LNCaP clone FGC (cell line): ENCODE measurements at regions not wholly inside any gene's neighbourhood (a gene's known extent, or its start where the extent isn't known, plus 50 kb on each side); places are given as distances from the start of the nearest gene placed in this dataset.

Experiments
- DNase-seq: peaks from one replicate; pipeline ENCODE4 v3.0.0-alpha.2; 2011; ENCODE audit warnings: low read depth
- H3K4me3 ChIP-seq: 2 replicates; pipeline ENCODE4 v1.5.1; 2011; ENCODE audit warnings: mild to moderate bottlenecking, low read depth, low read length, control low read depth
- CTCF ChIP-seq: IDR thresholded peaks from 2 replicates; pipeline ENCODE4 v1.5.1; 2012; ENCODE audit warnings: mild to moderate bottlenecking; ENCODE audit not compliant: control insufficient read depth, insufficient read depth; ENCODE audit errors: extremely low read depth

DNA sequence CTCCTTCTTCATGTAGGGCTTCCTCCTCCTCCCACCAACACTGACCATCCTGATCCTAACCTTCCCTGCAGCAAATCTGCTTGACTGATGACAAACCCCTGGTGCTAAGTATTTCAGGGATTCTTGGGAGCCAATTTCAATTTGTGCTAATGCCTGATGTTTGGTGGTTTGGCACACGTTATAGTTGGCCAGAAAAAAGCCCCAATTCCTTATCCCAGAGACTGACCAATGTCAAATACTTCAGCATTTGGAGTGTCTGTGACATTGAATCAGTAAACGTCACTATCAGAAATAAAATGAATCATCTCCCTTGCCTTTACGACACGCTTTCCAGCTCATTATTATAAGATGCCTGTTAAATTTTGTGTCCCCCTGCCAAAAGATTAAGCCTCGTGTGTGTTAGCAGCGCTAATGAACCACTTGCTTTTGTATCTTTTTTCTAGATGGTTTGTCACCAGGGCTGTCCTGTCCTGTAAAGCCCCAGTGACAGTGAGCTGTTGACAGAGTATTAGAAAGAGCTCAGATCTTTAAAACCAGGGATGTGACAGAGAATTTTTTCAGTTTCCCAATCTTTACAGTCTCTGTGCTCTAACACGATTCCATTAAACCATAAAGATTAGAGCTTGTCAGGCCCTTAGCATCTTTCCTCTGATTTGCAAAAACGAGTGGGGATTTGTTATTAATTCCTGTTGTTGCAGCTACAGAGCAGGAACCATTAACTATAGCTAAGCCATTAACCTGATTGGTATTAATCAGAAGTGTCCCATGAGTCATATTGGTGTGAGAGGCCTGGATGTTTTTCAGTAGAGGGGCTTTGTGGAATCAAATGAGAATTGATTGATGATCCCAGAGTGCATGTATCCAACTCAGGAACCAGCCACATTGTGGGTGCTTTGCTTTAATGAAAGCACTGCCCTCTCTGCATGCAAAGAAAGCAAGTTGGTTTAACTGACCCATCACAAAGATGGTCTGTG lies 665.1 kb upstream of the PLXNA2 start:
- no peak overlapping the region for H3K4me3 ChIP-seq
- no peak for TF ChIP-seq CTCF
- no peak for DNase-seq

- no peak for DNase-seq
- no peak for TF ChIP-seq CTCF
- H3K4me3 ChIP-seq = no peak overlapping the region
Observed at GRCh38 chr1:208910161-208910560, 666.0 kb upstream of the PLXNA2 start.

- no peak for TF ChIP-seq CTCF
- H3K4me3 ChIP-seq = no peak overlapping the region
- no peak for DNase-seq
Observed at GRCh38 chr1:208917281-208917680, 666.2 kb upstream of the CAMK1G start.

- H3K4me3 ChIP-seq = no peak overlapping the region
- DNase-seq = no peak
- no peak for TF ChIP-seq CTCF
Observed at GRCh38 chr1:208917723-208918122, 665.8 kb upstream of the CAMK1G start.

DNA sequence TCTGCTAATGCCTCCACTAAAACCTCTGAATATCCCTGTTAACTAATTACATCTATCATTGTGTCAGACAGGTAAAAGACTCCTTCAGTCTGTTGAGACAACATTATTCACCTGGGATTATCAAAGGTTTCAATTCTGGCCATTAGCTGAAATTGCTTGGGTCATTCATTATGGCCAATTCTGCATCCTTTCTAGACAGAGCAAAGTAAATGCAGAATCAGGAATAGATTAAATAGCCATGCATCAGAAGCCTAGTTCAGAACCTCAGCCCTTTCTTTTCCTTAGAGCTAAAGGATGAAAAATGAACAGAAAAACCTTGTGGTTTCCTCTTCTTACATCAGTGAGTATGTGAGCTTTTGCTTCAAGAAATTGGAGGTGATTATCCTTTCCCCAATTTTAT lies 665.4 kb upstream of the CAMK1G start:
- TF ChIP-seq CTCF = no peak
- H3K4me3 ChIP-seq = no peak overlapping the region
- DNase-seq = no peak

GRCh38 chr1:208919371-208919770 lies 664.1 kb upstream of the CAMK1G start:
- TF ChIP-seq CTCF = no peak
- no peak for DNase-seq
- H3K4me3 ChIP-seq = no peak overlapping the region
